WI38 (cell line): ENCODE measurements at regions not wholly inside any gene's neighbourhood (a gene's known extent, or its start where the extent isn't known, plus 50 kb on each side); places are given as distances from the start of the nearest gene placed in this dataset.

Experiments
- H3K4me3 ChIP-seq: 2 replicates; pipeline ENCODE4 v1.5.1; 2011; ENCODE audit warnings: low read depth, mild to moderate bottlenecking, control low read depth, low read length
- CTCF ChIP-seq: IDR thresholded peaks from 2 replicates; pipeline ENCODE4 v1.5.1; 2012; ENCODE audit warnings: low read depth, mild to moderate bottlenecking, control low read depth, low read length

DNA sequence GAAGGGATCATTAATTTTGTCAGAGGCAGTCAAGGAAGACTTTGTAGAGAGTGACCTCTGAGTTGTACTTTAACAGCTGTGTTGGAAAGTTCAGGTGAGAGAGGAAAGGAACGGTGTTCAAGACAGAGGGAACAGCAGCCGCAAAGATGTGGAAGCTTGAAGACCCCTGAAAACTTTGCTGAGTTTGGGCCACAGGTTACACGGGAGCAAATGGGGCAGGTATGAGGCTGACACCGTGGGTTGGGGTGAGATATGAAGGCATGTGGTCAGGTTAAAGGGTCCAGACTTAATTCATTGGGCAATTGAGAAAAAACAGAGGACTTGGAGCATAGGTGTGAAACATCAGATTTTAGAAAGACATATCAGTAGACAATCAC, 72.0 kb upstream of the SERP2 start:
- no peak for TF ChIP-seq CTCF
- no peak overlapping the region for H3K4me3 ChIP-seq

GRCh38 chr13:44302233-44302632, 71.4 kb upstream of the SERP2 start:
- no peak overlapping the region for H3K4me3 ChIP-seq
- no peak for TF ChIP-seq CTCF

- H3K4me3 ChIP-seq, result no peak overlapping the region
- no peak for TF ChIP-seq CTCF
Measured at GRCh38 chr13:44302940-44303575, 70.6 kb upstream of the SERP2 start.

DNA sequence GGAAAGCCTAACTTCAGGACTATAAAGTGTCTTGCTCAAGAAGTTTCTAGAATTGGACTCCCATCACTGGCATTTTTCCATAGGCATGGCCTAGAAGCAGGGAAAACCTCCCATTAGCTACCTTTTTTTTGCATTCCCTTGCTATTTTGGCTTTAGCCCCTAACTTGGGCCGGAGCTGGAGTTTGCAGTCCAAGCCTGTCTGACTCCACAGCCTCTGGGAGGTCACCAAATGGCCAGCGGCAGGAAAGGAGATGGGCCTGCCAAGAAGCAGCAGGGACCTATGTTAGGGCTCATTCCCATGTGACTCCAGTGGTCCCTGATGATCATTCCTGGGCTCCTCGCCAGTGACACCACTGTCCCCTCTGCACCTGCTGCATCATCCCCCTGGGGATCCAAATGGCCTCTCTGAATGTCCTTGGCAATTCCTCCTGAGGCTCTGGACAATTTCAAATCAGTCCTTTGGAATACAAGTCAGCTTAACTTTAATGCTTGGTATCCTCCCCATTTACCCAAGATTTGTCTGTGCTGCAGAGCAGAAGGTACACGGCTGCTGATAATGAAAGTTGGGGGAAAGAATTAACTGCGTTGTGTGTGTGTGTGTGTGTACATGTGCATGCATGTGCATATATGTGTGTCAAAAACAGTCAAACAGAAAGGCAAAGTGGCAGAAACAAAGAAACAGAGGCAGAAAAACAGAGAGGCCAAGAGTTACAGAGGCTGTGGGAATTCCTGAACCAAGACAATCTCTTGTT, 69.8 kb upstream of the SERP2 start:
- TF ChIP-seq CTCF, result no peak
- no peak overlapping the region for H3K4me3 ChIP-seq

GRCh38 chr13:44304433-44304725, 69.2 kb upstream of the SERP2 start:
- no peak overlapping the region for H3K4me3 ChIP-seq
- TF ChIP-seq CTCF, result no peak

- no peak for TF ChIP-seq CTCF
- no peak overlapping the region for H3K4me3 ChIP-seq
Measured at GRCh38 chr13:44305286-44305685, 68.3 kb upstream of the SERP2 start.

DNA sequence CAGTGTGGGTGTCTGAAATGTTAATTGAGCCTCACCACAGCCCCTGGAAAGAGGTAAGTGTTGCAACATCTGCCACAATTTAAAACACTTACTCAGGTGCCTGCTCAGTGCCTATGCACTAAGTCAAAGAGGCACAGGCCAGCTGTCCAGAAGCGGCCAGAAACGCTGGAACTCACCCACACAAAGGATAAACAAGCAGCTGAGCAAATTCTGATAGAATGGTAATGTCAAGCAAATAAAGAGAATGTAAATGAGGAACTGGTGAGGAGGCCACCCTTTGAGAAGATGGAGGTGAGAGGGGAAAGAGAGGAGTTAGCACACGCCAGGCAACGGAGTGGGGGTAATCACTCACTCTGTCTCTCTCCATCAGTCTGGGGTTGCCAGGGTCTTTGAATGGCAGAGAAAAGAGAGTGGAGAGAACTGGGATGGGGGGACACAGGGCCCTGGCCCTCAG, 67.7 kb upstream of the SERP2 start:
- TF ChIP-seq CTCF, result no peak
- peak overlapping the region; percentile 19; the same call in 1 of the 2 replicates for H3K4me3 ChIP-seq
